ENCODE measurements at regions not wholly inside any gene's neighbourhood (a gene's known extent, or its start where the extent isn't known, plus 50 kb on each side); places are given as distances from the start of the nearest gene placed in this dataset.

- no peak for ATAC-seq
Observed at GRCh38 chr7:10192074-10192473, 781.6 kb upstream of the PHF14 start.

GRCh38 chr7:10205696-10206095 is 768.0 kb upstream of the PHF14 start:
- no peak for ATAC-seq

GRCh38 chr7:10210000-10210399 is 763.7 kb upstream of the PHF14 start:
- ATAC-seq: no peak

- no peak for ATAC-seq
Observed at GRCh38 chr7:10211016-10211415, 762.7 kb upstream of the PHF14 start.

GRCh38 chr7:10211861-10212260 is 761.8 kb upstream of the PHF14 start:
- ATAC-seq: no peak

GRCh38 chr7:10212649-10213048 is 761.0 kb upstream of the PHF14 start:
- ATAC-seq: no peak

GRCh38 chr7:10216462-10216861 is 757.2 kb upstream of the PHF14 start:
- ATAC-seq: no peak

GRCh38 chr7:10221084-10221483 is 752.6 kb upstream of the PHF14 start:
- no peak for ATAC-seq

GRCh38 chr7:10222976-10223375 is 750.7 kb upstream of the PHF14 start:
- ATAC-seq: no peak

GRCh38 chr7:10225275-10225674 is 748.4 kb upstream of the PHF14 start:
- no peak for ATAC-seq

- no peak for ATAC-seq
Observed at GRCh38 chr7:10237306-10237705, 736.4 kb upstream of the PHF14 start.

- no peak for ATAC-seq
Observed at GRCh38 chr7:10238641-10239040, 735.0 kb upstream of the PHF14 start.

GRCh38 chr7:10239695-10240345 is 733.9 kb upstream of the PHF14 start:
- no peak for ATAC-seq

- ATAC-seq: no peak
Observed at GRCh38 chr7:10245406-10245805, 728.3 kb upstream of the PHF14 start.

GRCh38 chr7:10257438-10257837 is 716.2 kb upstream of the PHF14 start:
- no peak for ATAC-seq

- ATAC-seq: no peak
Observed at GRCh38 chr7:10266976-10267375, 706.7 kb upstream of the PHF14 start.

GRCh38 chr7:10268034-10268433 is 705.6 kb upstream of the PHF14 start:
- ATAC-seq: no peak

GRCh38 chr7:10282909-10283308 is 690.8 kb upstream of the PHF14 start:
- ATAC-seq: no peak

GRCh38 chr7:10284001-10284400 is 689.7 kb upstream of the PHF14 start:
- ATAC-seq: no peak

GRCh38 chr7:10299384-10299783 is 674.3 kb upstream of the PHF14 start:
- ATAC-seq: no peak

GRCh38 chr7:10300577-10300976 is 673.1 kb upstream of the PHF14 start:
- no peak for ATAC-seq

GRCh38 chr7:10308276-10308675 is 665.4 kb upstream of the PHF14 start:
- ATAC-seq: no peak

GRCh38 chr7:10312942-10313341 is 660.7 kb upstream of the PHF14 start:
- no peak for ATAC-seq

- no peak for ATAC-seq
Observed at GRCh38 chr7:10315881-10316280, 657.8 kb upstream of the PHF14 start.

GRCh38 chr7:10316488-10316887 is 657.2 kb upstream of the PHF14 start:
- no peak for ATAC-seq
